CD14-positive monocyte (primary cell): ENCODE measurements at regions not wholly inside any gene's neighbourhood (a gene's known extent, or its start where the extent isn't known, plus 50 kb on each side); places are given as distances from the start of the nearest gene placed in this dataset.

Experiments used
- DNase-seq, 3 donors: peaks; one replicate each; pipeline ENCODE4 v3.0.0-alpha.2; 2011 to 2022
- H2AFZ ChIP-seq: 2 replicates; pipeline ENCODE4 v1.6.0; 2012; ENCODE audit warnings: mild to moderate bottlenecking, low read depth, low read length, inconsistent platforms; ENCODE audit not compliant: insufficient read depth, poor library complexity, severe bottlenecking
- H3K27ac ChIP-seq, 2 donors: 1 replicate in 1 of 2; 2 replicates in 1 of 2; pipeline ENCODE4 v1.5.1; 2012 to 2013; ENCODE audit warnings: low read length in 2 of 2, control low read depth in 1 of 2, inconsistent platforms in 1 of 2, low read depth in 1 of 2, mild to moderate bottlenecking in 1 of 2
- H3K27me3 ChIP-seq, 2 donors: one replicate each; pipeline versions ENCODE4 v1.6.0 to v1.6.1; 2011 to 2013; ENCODE audit warnings: low read length in 2 of 2; ENCODE audit not compliant: control insufficient read depth in 2 of 2, insufficient read depth in 2 of 2
- H3K36me3 ChIP-seq, 2 donors: replicated peaks in 1 of 2; 1 replicate in 1 of 2; 2 replicates in 1 of 2; pipeline versions ENCODE4 v1.5.1 to v1.6.1; 2012 to 2013; ENCODE audit warnings: low read length in 2 of 2, control low read depth in 1 of 2, inconsistent platforms in 1 of 2, mild to moderate bottlenecking in 1 of 2; ENCODE audit not compliant: insufficient read depth in 2 of 2, control insufficient read depth in 1 of 2
- H3K4me1 ChIP-seq, 2 donors: 1 replicate in 1 of 2; 2 replicates in 1 of 2; pipeline versions ENCODE4 v1.5.1 to v1.6.1; 2012 to 2013; ENCODE audit warnings: low read length in 2 of 2, control low read depth in 1 of 2, inconsistent platforms in 1 of 2, mild to moderate bottlenecking in 1 of 2, moderate library complexity in 1 of 2; ENCODE audit not compliant: insufficient read depth in 2 of 2, control insufficient read depth in 1 of 2
- H3K4me2 ChIP-seq: replicated peaks from 2 replicates; pipeline ENCODE3; 2012; ENCODE audit warnings: low read length, moderate library complexity, mild to moderate bottlenecking; ENCODE audit not compliant: poor library complexity, severe bottlenecking; ENCODE audit errors: extremely low read depth
- H3K4me3 ChIP-seq, 3 experiments: fragments of 200-600 bp in 1 of 3; sonication (generic) in 1 of 3; replicated peaks in 1 of 3; 1 replicate in 2 of 3; 2 replicates in 1 of 3; pipeline ENCODE4 v1.5.1; 2011 to 2013; ENCODE audit warnings: low read length in 3 of 3, mild to moderate bottlenecking in 3 of 3, control low read depth in 2 of 3, low read depth in 2 of 3, inconsistent platforms in 1 of 3, moderate library complexity in 1 of 3
- H3K79me2 ChIP-seq: 2 replicates; pipeline ENCODE4 v1.6.0; 2012; ENCODE audit warnings: mild to moderate bottlenecking, control low read depth, inconsistent platforms, low read length, moderate library complexity; ENCODE audit not compliant: insufficient read depth
- H3K9ac ChIP-seq: 2 replicates; pipeline ENCODE4 v1.6.0; 2017; ENCODE audit warnings: low read length, mild to moderate bottlenecking; ENCODE audit not compliant: insufficient read depth, poor library complexity, severe bottlenecking
- H3K9me3 ChIP-seq, 2 donors: replicated peaks in 1 of 2; 1 replicate in 1 of 2; 2 replicates in 1 of 2; pipeline versions ENCODE4 v1.5.1 to v1.6.1; 2012 to 2013; ENCODE audit warnings: low read length in 2 of 2, control low read depth in 1 of 2; ENCODE audit not compliant: control insufficient read depth in 1 of 2, insufficient read depth in 1 of 2
- H4K20me1 ChIP-seq: 2 replicates; pipeline ENCODE4 v1.6.0; 2012; ENCODE audit warnings: mild to moderate bottlenecking, low read length, control low read depth, moderate library complexity; ENCODE audit not compliant: insufficient read depth
- H3K27ac Mint-ChIP-seq, 7 donors: one replicate each; pipeline ENCODE4 v1.8.0; 2020; ENCODE audit warnings: mild to moderate bottlenecking in 7 of 7, mixed read lengths in 7 of 7, moderate library complexity in 6 of 7, inconsistent platforms in 2 of 7
- H3K27me3 Mint-ChIP-seq, 3 donors: one replicate each; pipeline ENCODE4 v1.8.0; 2021 to 2022; ENCODE audit warnings: low read depth in 3 of 3, mild to moderate bottlenecking in 3 of 3, mixed read lengths in 3 of 3, moderate library complexity in 3 of 3, inconsistent platforms in 1 of 3
- H3K36me3 Mint-ChIP-seq, 2 donors: one replicate each; pipeline ENCODE4 v1.8.0; 2020; ENCODE audit warnings: mixed read lengths in 2 of 2, inconsistent platforms in 1 of 2, mild to moderate bottlenecking in 1 of 2
- H3K4me1 Mint-ChIP-seq: one replicate; pipeline ENCODE4 v1.8.0; 2020; ENCODE audit warnings: mild to moderate bottlenecking, mixed read lengths
- H3K4me3 Mint-ChIP-seq, 2 donors: one replicate each; pipeline ENCODE4 v1.8.0; 2020; ENCODE audit warnings: mild to moderate bottlenecking in 2 of 2, mixed read lengths in 2 of 2, moderate library complexity in 1 of 2
- H3K9me3 Mint-ChIP-seq, 7 donors: one replicate each; pipeline ENCODE4 v1.8.0; 2020 to 2022; ENCODE audit warnings: mixed read lengths in 7 of 7, mild to moderate bottlenecking in 6 of 7, moderate library complexity in 6 of 7, inconsistent platforms in 2 of 7
- WGBS: methylation state at CpG from one replicate; pipeline ENCODE4 v1.1.5; 2013; ENCODE audit warnings: missing lambda C conversion rate; ENCODE audit not compliant: insufficient coverage; 5-methylcytosine and 5-hydroxymethylcytosine counted together
- intact Hi-C, 2 donors: fragments of 100-400 bp; cut with micrococcal nuclease; formaldehyde crosslinking; loops; one replicate each; pipeline versions ENCODE4 v1.15.0 to v1.15.1; 2023
- TF ChIP-seq, protein P1 (sequence below): fragments of 200-600 bp; IDR thresholded peaks from one replicate; pipeline ENCODE4 v1.8.0; 2022; ENCODE audit warnings: antibody characterized with exemption, mild to moderate bottlenecking

DNA sequence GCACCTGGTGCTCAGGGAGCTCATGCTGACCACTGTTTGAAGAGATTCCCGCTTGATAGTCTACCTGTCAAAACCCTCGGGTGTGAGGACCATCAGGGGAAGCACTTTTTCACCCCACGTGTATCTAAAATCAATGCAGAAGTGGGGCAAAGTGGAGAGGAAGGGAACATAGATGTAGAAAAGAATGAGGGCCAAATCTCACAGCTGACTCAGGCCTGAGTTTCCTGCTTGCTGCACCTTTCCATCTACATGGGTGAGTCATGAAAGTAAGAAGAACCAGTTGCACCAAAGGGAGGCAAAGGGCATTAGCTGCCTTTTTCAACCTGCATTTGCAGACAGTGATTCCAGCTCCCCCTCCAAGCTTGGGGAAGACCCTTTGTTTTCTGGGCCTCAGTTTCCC is 100.2 kb upstream of the MYCN start:
- Histone ChIP-seq H3K27me3 (no peaks in the 10 kb centered on the region), H3K27ac (no peak overlapping the region), H3K4me2 (no peak overlapping the region), H3K79me2 (no peaks in the 10 kb centered on the region), H3K4me1 (no peaks in the 10 kb centered on the region), H3K36me3 (no peaks in the 10 kb centered on the region), H3K4me3 (no peak overlapping the region), H3K9me3 (peaks cover 0 to 2% of the 10 kb centered on the region in 2 donors), H2AFZ (no peak overlapping the region), H4K20me1 (no peaks in the 10 kb centered on the region), H3K9ac (no peak overlapping the region)
- no peaks in the 10 kb centered on the region for H3K36me3 Mint-ChIP-seq
- no peak overlapping the region for H3K4me3 Mint-ChIP-seq
- TF ChIP-seq, protein P1, sequence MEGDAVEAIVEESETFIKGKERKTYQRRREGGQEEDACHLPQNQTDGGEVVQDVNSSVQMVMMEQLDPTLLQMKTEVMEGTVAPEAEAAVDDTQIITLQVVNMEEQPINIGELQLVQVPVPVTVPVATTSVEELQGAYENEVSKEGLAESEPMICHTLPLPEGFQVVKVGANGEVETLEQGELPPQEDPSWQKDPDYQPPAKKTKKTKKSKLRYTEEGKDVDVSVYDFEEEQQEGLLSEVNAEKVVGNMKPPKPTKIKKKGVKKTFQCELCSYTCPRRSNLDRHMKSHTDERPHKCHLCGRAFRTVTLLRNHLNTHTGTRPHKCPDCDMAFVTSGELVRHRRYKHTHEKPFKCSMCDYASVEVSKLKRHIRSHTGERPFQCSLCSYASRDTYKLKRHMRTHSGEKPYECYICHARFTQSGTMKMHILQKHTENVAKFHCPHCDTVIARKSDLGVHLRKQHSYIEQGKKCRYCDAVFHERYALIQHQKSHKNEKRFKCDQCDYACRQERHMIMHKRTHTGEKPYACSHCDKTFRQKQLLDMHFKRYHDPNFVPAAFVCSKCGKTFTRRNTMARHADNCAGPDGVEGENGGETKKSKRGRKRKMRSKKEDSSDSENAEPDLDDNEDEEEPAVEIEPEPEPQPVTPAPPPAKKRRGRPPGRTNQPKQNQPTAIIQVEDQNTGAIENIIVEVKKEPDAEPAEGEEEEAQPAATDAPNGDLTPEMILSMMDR: no peak
- DNase-seq: no peak
- no peaks in the 10 kb centered on the region for H3K4me1 Mint-ChIP-seq
- H3K27me3 Mint-ChIP-seq: peaks cover 0 to 11% (median 4%) of the 10 kb centered on the region in 3 donors
- H3K27ac Mint-ChIP-seq: no peak overlapping the region
- intact Hi-C loops: no loop called here
- WGBS: 75% methylated on average over 2 of the region's 3 CpGs
- peaks cover 0 to 6% (median 0%) of the 10 kb centered on the region in 7 donors for H3K9me3 Mint-ChIP-seq

DNA sequence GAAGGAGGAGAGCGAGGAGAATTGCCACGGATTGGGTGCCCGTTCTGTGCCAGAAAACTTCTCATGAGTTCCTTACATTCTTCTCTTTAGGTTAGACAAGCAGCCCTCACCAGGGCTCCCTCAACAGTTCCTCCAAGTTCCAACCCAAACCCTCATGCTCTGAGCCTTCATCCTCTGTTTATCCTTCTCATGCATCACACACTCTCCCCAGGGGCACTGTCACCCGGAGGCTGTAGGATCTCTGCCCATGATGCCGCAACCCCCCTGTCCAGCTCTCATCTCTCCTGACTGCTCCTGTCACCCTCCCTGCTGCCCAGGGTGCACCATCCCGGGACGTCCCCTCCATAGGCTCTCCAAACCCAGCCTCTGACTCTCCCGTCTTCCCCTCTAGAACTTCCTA is 99.4 kb upstream of the MYCN start:
- Mint-ChIP-seq H3K36me3 (no peaks in the 10 kb centered on the region), H3K27me3 (peaks cover 0 to 11% (median 4%) of the 10 kb centered on the region in 3 donors), H3K9me3 (peaks cover 0 to 6% (median 0%) of the 10 kb centered on the region in 7 donors), H3K27ac (peak overlapping the region in 1 of 7 donors; percentile 43), H3K4me3 (no peak overlapping the region), H3K4me1 (no peaks in the 10 kb centered on the region)
- Histone ChIP-seq H3K9ac (no peak overlapping the region), H2AFZ (no peak overlapping the region), H3K4me3 (no peak overlapping the region), H4K20me1 (no peaks in the 10 kb centered on the region), H3K27ac (no peak overlapping the region), H3K79me2 (no peaks in the 10 kb centered on the region), H3K4me1 (no peaks in the 10 kb centered on the region), H3K36me3 (no peaks in the 10 kb centered on the region), H3K4me2 (no peak overlapping the region), H3K27me3 (no peaks in the 10 kb centered on the region), H3K9me3 (no peaks in the 10 kb centered on the region)
- no peak for DNase-seq
- TF ChIP-seq, protein P1: no peak
- intact Hi-C loops: no loop called here
- 99% methylated on average over 7 of the region's 8 CpGs for WGBS
